H1 (cell line): ENCODE measurements at regions not wholly inside any gene's neighbourhood (a gene's known extent, or its start where the extent isn't known, plus 50 kb on each side); places are given as distances from the start of the nearest gene placed in this dataset.

Experiments used
- CREB1 ChIP-seq: IDR thresholded peaks from 2 replicates; pipeline ENCODE4 v1.6.1; 2012; ENCODE audit warnings: inconsistent platforms
- HDAC2 ChIP-seq, 2 experiments: fragments of 300-600 bp in 1 of 2; sonication (generic) in 1 of 2; IDR thresholded peaks; 2 replicates each; pipeline ENCODE4 v1.6.1; 2011 to 2012; ENCODE audit warnings: low read depth in 2 of 2, low read length in 2 of 2, mild to moderate bottlenecking in 2 of 2, moderate library complexity in 2 of 2, borderline replicate concordance in 1 of 2, inconsistent platforms in 1 of 2
- RAD21 ChIP-seq, 2 experiments: IDR thresholded peaks in 1 of 2; conservative IDR thresholded peaks in 1 of 2; 2 replicates each; pipeline ENCODE4 v1.6.1; 2011; ENCODE audit warnings: low read depth in 2 of 2, low read length in 2 of 2, improper control_type of control experiment in 1 of 2, inconsistent platforms in 1 of 2, mild to moderate bottlenecking in 1 of 2, moderate library complexity in 1 of 2
- SIX5 ChIP-seq: IDR thresholded peaks from 2 replicates; pipeline ENCODE4 v1.6.1; 2011; ENCODE audit warnings: mild to moderate bottlenecking, low read depth, low read length
- SP1 ChIP-seq: IDR thresholded peaks from 2 replicates; pipeline ENCODE4 v1.6.1; 2011; ENCODE audit warnings: low read depth, low read length
- TAF7 ChIP-seq: optimal IDR thresholded peaks from 2 replicates; pipeline ENCODE3; 2011; ENCODE audit warnings: low read depth, mild to moderate bottlenecking, inconsistent platforms, low read length, moderate library complexity, borderline replicate concordance
- TCF12 ChIP-seq: IDR thresholded peaks from 2 replicates; pipeline ENCODE4 v1.6.1; 2011; ENCODE audit warnings: low read depth, mild to moderate bottlenecking, low read length

DNA sequence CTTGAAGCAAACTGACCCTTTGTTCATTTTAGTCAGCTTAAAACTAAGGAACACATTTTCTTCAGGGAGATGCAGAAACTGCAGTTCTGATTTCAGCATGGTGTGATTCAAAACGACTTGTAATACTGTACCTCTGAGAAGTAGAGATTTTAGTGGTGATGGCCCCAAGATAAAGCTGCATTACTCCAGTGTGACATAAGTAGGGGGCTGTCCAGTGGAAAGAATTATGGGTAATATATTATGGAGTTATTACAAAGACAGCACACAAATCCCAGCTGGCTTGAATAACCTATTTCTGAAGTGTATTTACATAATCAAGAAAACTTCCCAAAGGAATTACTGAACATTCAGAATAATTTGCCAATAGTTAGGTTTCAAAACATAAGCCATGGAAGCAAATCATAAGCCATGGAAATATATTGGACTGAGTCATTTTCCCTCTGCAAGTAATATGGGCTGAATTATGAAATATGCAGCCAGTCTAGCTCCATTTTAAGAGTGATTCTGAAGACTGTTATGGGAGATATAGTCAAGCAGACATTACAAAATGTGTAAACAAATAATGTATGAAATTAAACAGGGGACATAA, 133.7 kb upstream of the FBXL17 start (continued):
- TF ChIP-seq TAF7 (no peak), SP1 (no peak), SIX5 (no peak), TCF12 (no peak), RAD21 (IDR thresholded peaks at IDR 0.05 in 1 of 2, conservative IDR thresholded peaks at IDR 0.05 in 1 of 2; ENCODE audit: low read depth in 2 of 2, low read length in 2 of 2) (no peak), CREB1 (no peak), HDAC2 (IDR thresholded peaks at IDR 0.05; ENCODE audit: borderline replicate concordance in 1 of 2, low read depth in 2 of 2, low read length in 2 of 2) (no peak)
